COLO829 (cell line): ENCODE measurements at regions not wholly inside any gene's neighbourhood (a gene's known extent, or its start where the extent isn't known, plus 50 kb on each side); places are given as distances from the start of the nearest gene placed in this dataset.
A peak's percentile ranks its signal among the peaks of the same experiment; 100 is the strongest.
"Not testable (repeated sequence)": the region's sequence is repeated elsewhere in the genome, so short reads cannot be mapped to it uniquely, and the experiment has no call there.

Source experiments
- DNase-seq: peaks from one replicate; pipeline ENCODE4 v3.0.0; 2012; ENCODE audit warnings: low spot score

DNA sequence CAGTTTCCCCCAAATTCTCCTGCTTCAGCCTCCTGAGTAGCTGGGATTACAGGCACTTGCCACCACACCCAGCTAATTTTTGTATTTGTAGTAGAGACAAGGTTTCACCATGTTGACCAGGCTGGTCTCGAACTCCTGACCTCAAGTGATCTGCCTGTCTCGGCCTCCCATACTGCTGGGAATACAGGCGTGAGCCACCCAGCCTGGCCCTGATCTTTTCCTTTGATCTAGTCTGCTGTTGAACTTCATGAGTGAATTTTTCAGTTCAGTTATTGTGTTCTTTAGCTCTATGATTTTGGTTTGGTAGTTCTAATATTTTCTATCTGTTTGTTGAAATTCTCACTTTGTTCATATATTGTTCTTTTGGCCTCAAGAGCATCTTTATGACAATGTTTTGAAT, 83.4 kb upstream of the RAP2C start:
- DNase-seq, result not testable (repeated sequence)

DNA sequence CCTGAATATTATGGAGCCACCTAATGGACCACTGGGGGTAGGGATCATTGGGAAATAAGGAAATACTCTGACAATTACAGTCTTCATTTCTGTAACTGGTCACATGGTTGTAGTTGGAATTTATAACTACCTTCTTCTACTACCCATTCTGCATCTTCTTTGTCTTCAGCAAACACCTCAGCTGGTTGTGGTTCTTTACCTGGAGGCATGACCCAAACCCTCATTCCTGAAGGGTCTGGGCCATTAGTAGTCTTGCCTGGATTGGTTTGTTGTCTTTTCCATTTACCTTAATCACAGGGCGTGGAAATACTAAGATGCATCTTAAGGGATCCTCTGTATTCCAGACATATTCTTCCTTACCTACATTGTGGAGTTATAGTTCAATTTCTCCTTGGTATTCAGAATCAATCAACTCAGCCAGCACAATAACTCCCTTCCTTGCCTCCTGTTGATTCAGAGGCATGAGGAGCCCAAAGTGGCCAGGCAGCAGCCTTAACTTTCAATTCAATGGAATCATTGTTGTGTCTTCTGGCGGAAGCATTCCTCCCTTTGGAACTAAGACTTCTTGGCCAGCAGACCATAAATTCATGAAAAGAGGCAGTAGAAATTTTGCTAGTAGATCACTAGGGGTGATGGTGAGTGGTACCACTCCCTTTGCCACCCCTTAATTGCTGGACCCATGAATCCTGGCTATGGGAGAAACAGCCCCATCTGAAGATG, 75.7 kb upstream of the RAP2C start:
- DNase-seq, result peak; percentile 25

DNA sequence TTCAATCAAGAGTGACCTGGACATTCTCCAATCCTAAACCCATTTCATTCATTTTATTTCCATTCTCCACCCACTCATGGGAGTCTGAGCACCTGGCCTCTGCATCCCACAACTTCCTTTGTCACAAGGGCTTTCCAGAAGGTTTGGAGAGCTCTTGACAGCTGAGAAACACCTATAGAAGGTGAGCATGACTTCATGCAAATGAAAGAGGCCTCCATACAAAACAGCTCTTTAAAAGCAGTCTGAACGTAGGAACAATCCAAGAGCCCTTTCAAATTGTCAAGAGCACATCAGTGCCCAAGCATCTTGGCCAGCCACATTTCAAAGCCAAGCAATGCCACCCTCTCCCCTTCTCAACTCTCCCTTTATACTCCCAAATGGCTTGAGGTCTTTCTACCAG, 74.9 kb upstream of the RAP2C start:
- DNase-seq, result no peak

DNA sequence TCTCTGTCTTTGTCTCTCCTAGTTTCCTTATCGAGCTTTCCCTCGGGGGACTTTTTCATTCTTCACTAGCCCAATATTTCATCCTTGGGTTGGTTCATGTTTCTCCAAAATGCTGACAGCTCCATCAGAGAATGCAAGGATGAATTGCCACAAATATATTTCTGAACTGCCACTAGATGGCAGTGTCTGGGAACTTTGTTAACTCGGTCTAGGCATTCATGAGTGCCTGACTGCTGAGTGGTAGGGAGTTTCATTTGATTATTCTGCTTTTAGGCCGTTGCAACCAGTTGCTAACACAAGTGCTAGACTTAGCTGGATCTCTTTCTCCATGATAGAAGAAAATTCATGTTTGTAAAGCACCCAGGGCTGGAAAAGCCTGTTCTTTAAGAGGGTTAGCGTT, 73.5 kb upstream of the RAP2C start:
- DNase-seq, result peak; percentile 57

DNA sequence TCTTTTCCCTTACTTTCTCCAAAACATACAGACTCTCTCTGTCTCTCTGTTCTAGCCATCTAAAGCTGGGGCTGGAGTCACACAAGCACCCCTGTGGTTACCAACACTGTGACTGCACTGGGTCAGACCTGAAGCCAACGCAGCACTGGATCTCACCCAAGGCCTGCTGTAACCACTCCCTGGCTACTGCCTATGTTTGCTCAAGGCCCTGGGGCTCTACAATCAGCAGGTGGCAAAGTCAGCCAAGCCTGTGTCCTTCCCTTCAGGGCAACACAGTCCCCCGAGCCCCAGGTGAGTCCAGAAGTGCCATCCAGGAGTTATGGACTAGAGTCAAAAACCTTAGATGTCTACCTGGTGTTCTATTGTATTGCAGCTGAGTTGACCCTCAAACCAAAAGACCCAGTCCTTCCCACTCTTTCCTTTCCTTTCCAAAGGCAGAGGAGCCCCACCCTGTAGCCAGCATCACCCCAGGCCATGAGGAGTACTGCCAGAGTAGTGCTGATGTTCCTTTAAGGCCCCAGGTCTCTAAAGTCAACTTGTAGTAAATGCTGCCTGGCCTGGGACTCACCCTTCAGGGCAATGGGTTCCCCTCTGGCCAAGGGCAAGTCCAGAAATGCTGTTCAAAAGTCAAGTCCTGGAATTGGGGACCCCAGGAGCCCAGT, 58.8 kb upstream of the RAP2C start:
- no peak for DNase-seq

- DNase-seq, result no peak
Measured at GRCh38 chrX:132272826-132273225, 53.6 kb upstream of the RAP2C start.

DNA sequence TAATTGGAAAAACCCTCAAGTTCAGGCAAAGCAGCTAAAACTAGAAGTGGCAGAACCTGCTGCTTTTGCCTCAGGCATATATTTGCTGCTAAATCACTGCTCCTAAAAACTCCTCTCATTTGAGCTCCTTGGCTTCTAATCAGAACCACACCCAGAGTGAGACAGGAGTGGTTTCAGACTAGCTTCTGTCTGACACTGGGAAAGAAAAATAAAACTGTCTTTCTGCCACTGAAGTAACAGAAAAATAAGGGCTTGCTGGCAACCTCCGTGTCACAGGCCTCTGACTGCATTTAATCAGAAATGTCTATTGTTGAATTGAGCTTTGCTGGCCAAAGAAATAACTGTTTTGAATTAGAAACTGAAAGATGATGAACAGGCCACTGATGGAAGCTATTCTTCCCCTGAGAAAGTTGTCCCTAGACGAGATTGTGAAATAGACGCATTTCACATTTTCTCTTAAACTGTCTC, 52.1 kb upstream of the RAP2C start:
- DNase-seq, result no peak

GRCh38 chrX:132270699-132271098, 51.5 kb upstream of the RAP2C start:
- no peak for DNase-seq

DNA sequence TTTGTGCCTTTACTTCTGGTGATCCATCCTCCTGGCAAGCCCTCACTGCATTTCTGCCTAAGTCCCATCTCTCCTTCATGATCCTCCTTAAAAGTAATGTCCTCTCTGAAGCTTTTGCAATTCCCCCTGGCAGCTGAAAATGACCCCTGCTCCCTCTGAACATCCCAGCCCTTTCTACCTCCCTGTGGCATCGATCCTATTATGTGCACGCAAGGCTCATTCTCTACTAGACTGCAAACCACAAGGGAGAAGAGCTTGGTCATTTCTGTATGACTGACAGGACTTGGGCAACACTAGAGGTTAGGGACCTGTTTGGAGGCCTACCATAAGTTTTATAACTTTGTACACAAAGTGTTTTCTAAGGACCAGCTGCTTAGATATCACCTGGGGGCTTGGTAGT, 50.8 kb upstream of the RAP2C start:
- DNase-seq, result no peak
